ENCODE measurements at regions not wholly inside any gene's neighbourhood (a gene's known extent, or its start where the extent isn't known, plus 50 kb on each side); places are given as distances from the start of the nearest gene placed in this dataset.

GRCh38 chr5:60371065-60371464 is 328.9 kb downstream of the DEPDC1B start:
- DNase-seq = no peak

GRCh38 chr5:60370508-60370907 is 329.5 kb downstream of the DEPDC1B start:
- DNase-seq = no peak

- DNase-seq = no peak
These were observed 330.6 kb downstream of the DEPDC1B start for GRCh38 chr5:60369391-60369790.

- DNase-seq = no peak
These were observed 331.9 kb downstream of the DEPDC1B start for GRCh38 chr5:60368100-60368499.

GRCh38 chr5:60366489-60366888 is 333.5 kb downstream of the DEPDC1B start:
- no peak for DNase-seq

GRCh38 chr5:60365001-60365400 is 335.0 kb downstream of the DEPDC1B start:
- DNase-seq = no peak

- no peak for DNase-seq
These were observed 337.8 kb downstream of the DEPDC1B start for GRCh38 chr5:60362158-60362557.

GRCh38 chr5:60360355-60360754 is 339.6 kb downstream of the DEPDC1B start:
- no peak for DNase-seq

- no peak for DNase-seq
These were observed 342.7 kb downstream of the DEPDC1B start for GRCh38 chr5:60357302-60357701.

- DNase-seq = no peak
These were observed 343.2 kb downstream of the DEPDC1B start for GRCh38 chr5:60356745-60357144.

- DNase-seq = no peak
These were observed 344.8 kb downstream of the DEPDC1B start for GRCh38 chr5:60355181-60355580.

- no peak for DNase-seq
These were observed 345.7 kb downstream of the DEPDC1B start for GRCh38 chr5:60354311-60354710.

- DNase-seq = no peak
These were observed 346.9 kb downstream of the DEPDC1B start for GRCh38 chr5:60352992-60353599.

- peak in 1 of 2 experiments; percentile 20 for DNase-seq
These were observed 349.2 kb downstream of the DEPDC1B start for GRCh38 chr5:60350794-60351193.

GRCh38 chr5:60349891-60350415 is 350.0 kb downstream of the DEPDC1B start:
- peak; percentile 52 to 83 for DNase-seq

GRCh38 chr5:60346393-60346792 is 353.6 kb downstream of the DEPDC1B start:
- DNase-seq = no peak

- DNase-seq = no peak
These were observed 356.9 kb downstream of the DEPDC1B start for GRCh38 chr5:60343102-60343501.

- DNase-seq = no peak
These were observed 358.9 kb downstream of the DEPDC1B start for GRCh38 chr5:60340965-60341471.

GRCh38 chr5:60340326-60340725 is 359.6 kb downstream of the DEPDC1B start:
- no peak for DNase-seq

GRCh38 chr5:60339691-60340201 is 360.2 kb downstream of the DEPDC1B start:
- peak; percentile 70 to 86 for DNase-seq

- no peak for DNase-seq
These were observed 361.1 kb downstream of the DEPDC1B start for GRCh38 chr5:60338846-60339245.

GRCh38 chr5:60336491-60336890 is 363.5 kb downstream of the DEPDC1B start:
- no peak for DNase-seq

- no peak for DNase-seq
These were observed 364.1 kb downstream of the DEPDC1B start for GRCh38 chr5:60335913-60336312.

GRCh38 chr5:60334281-60334713 is 365.7 kb downstream of the DEPDC1B start:
- DNase-seq = no peak

Data from cerebellar nuclear complex (tissue), 1 donor.